HG02885 (cell line): ENCODE measurements at regions not wholly inside any gene's neighbourhood (a gene's known extent, or its start where the extent isn't known, plus 50 kb on each side); places are given as distances from the start of the nearest gene placed in this dataset.

Experiments used
- ATAC-seq: cut with Tn5 transposase; IDR thresholded peaks from one replicate; pipeline ENCODE4 v1.9.1; 2021; ENCODE audit warnings: mild to moderate bottlenecking; ENCODE audit not compliant: unreplicated experiment, poor library complexity

- ATAC-seq, result no peak
Observed at GRCh38 chr10:121165276-121165675, 314.1 kb downstream of the WDR11 start.

GRCh38 chr10:121167534-121168243 lies 316.5 kb downstream of the WDR11 start:
- no peak for ATAC-seq

- no peak for ATAC-seq
Observed at GRCh38 chr10:121168545-121169216, 317.5 kb downstream of the WDR11 start.

- ATAC-seq, result no peak
Observed at GRCh38 chr10:121169406-121169805, 318.2 kb downstream of the WDR11 start.

- no peak for ATAC-seq
Observed at GRCh38 chr10:121171825-121172787, 320.9 kb downstream of the WDR11 start.

GRCh38 chr10:121179006-121179405 lies 327.8 kb downstream of the WDR11 start:
- ATAC-seq, result no peak

- ATAC-seq, result no peak
Observed at GRCh38 chr10:121182219-121182618, 331.1 kb downstream of the WDR11 start.

- ATAC-seq, result no peak
Observed at GRCh38 chr10:121183236-121183635, 332.1 kb downstream of the WDR11 start.

GRCh38 chr10:121183707-121184106 lies 332.5 kb downstream of the WDR11 start:
- no peak for ATAC-seq

GRCh38 chr10:121185816-121186455 lies 334.8 kb downstream of the WDR11 start:
- ATAC-seq, result no peak

- ATAC-seq, result no peak
Observed at GRCh38 chr10:121187391-121187790, 336.2 kb downstream of the WDR11 start.

GRCh38 chr10:121188005-121188404 lies 336.8 kb downstream of the WDR11 start:
- no peak for ATAC-seq

GRCh38 chr10:121189066-121189465 lies 337.9 kb downstream of the WDR11 start:
- ATAC-seq, result no peak

GRCh38 chr10:121194696-121195523 lies 343.7 kb downstream of the WDR11 start:
- no peak for ATAC-seq

- ATAC-seq, result no peak
Observed at GRCh38 chr10:121195524-121195910, 344.4 kb downstream of the WDR11 start.

GRCh38 chr10:121199081-121199480 lies 347.9 kb downstream of the WDR11 start:
- no peak for ATAC-seq

GRCh38 chr10:121205625-121206024 lies 354.5 kb downstream of the WDR11 start:
- no peak for ATAC-seq

GRCh38 chr10:121211446-121211845 lies 360.3 kb downstream of the WDR11 start:
- no peak for ATAC-seq

GRCh38 chr10:121213437-121213836 lies 362.3 kb downstream of the WDR11 start:
- no peak for ATAC-seq

GRCh38 chr10:121216295-121216694 lies 365.1 kb downstream of the WDR11 start:
- ATAC-seq, result no peak
